GM23248 (cell line): ENCODE measurements at regions not wholly inside any gene's neighbourhood (a gene's known extent, or its start where the extent isn't known, plus 50 kb on each side); places are given as distances from the start of the nearest gene placed in this dataset.

Experiments used
- EZH2 ChIP-seq: fragments of 200-600 bp; sonication (generic); IDR thresholded peaks from 2 replicates; pipeline ENCODE4 v1.6.1; 2018; ENCODE audit warnings: antibody characterized with exemption, mild to moderate bottlenecking; ENCODE audit not compliant: insufficient read depth, poor library complexity, severe bottlenecking
- EZH2phosphoT487 ChIP-seq: fragments of 200-600 bp; sonication (generic); IDR thresholded peaks from 2 replicates; pipeline ENCODE4 v1.6.1; 2018; ENCODE audit warnings: antibody characterized with exemption, moderate library complexity, mild to moderate bottlenecking, low read depth; ENCODE audit not compliant: insufficient read depth

GRCh38 chr6:102501615-102502014, 1108.1 kb downstream of the GRIK2 start:
- no peak for TF ChIP-seq EZH2
- TF ChIP-seq EZH2phosphoT487 = no peak
